NCI-H128 (cell line): ENCODE measurements at regions not wholly inside any gene's neighbourhood (a gene's known extent, or its start where the extent isn't known, plus 50 kb on each side); places are given as distances from the start of the nearest gene placed in this dataset.
"Not testable (repeated sequence)": the region's sequence is repeated elsewhere in the genome, so short reads cannot be mapped to it uniquely, and the experiment has no call there.

Source experiments
- DNase-seq: peaks from one replicate; lab custom pipeline; 2025; ENCODE audit not compliant: unreplicated experiment; lab: John Stamatoyannopoulos, UW

DNA sequence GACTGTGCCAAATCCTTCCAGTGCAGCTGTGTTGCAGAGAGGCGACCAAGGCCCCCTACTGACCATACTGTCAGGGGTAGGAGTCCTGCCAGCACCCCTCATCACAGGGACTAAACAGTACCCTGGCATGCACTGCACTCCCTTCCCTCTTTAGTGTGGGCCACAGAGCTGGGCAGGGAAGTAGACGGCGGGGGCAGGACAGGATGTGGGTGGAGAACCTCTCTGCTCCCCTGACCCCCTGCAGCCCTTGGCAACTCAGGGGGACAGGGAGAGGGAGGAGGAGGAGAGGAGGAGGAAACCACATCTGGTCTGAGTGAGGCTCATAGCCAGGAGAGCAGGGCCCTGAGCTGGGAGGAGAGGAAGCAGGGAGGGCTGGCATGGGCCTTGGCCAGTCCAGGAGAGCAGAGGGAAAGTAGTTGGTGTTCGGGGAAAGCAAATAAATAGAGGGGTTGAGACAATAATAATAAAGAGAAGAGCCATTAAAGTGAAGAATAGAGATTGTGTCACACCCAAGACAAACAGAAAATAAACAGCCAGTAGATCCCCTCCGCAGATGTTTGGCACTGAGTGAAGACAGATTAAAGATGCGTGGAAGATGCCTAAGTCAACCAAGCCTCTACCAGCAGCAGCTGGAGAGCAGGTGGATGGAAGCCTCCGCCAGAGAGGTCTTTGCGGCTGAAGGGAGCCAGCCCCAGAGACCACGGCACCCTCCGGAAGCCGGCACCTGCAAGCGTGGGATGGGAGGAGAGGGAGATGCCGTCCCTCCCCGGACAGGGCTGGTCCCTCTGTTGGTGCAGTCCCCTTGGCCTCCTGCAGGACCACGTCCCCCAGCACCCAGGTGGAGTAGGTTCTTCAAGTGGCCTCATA, 61.5 kb downstream of the RPUSD4 start:
- no peak for DNase-seq

DNA sequence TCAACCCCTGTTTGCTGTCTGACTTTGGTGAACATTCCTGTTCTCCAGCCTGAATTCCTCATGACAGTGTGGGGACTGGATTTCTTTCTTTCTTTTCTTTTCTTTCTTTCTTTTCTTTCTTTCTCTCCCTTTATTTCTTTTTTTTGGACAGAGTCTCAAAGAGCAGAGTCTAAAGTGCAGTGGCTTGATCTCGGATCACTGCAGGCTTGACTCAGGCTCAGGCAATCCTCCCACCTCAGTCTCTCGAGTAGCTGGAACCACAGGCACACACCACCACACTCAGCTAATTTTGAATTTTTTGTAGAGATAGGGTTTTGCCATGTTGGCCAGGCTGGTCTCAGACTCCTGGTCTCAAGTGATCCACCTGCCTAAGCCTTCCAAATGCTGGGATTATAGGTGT, 63.1 kb downstream of the RPUSD4 start:
- DNase-seq, result no peak

DNA sequence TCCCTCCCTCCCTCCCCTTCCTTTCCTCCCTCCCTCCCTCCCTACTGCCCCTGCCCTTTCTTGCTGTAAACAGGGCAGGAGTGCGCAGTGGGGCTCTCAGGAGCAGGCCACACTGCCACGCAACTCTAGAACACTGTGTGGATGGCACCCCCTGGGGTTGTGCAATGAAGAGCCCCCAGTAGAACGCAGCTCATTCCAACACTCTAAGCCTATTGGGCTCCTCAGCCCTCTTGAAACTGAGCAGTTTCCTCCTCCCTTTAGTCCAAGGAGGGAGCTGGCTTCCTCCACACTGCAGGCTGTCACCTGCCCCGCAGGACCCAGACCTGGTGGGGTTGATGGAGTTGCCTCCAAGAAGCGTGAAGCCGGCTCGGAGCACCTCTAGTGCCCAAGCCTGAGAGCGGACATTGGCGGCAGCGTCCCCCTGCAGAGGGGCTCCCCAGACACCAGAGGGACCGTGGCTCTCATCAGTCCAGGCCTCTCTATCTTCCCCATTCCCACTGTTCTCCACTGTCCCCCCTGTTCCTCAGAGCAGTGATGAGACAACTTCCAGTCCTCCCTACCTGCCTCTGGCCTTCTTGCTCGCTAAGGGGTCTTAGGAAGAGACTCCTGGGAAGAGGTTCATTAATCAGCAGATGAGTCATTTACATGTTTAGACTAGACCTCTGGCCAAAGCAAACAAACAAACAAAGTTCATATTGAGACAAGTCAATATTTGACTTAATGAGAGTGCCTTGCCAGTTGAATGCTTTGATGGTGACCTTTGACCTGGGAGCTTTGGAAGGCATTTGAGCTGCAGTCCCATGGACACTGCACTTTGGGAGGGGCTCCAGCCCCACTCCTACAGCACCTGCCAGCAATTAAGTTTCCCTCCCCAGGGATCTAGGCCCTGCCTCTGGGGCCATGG, 64.0 kb downstream of the RPUSD4 start:
- DNase-seq, result no peak

DNA sequence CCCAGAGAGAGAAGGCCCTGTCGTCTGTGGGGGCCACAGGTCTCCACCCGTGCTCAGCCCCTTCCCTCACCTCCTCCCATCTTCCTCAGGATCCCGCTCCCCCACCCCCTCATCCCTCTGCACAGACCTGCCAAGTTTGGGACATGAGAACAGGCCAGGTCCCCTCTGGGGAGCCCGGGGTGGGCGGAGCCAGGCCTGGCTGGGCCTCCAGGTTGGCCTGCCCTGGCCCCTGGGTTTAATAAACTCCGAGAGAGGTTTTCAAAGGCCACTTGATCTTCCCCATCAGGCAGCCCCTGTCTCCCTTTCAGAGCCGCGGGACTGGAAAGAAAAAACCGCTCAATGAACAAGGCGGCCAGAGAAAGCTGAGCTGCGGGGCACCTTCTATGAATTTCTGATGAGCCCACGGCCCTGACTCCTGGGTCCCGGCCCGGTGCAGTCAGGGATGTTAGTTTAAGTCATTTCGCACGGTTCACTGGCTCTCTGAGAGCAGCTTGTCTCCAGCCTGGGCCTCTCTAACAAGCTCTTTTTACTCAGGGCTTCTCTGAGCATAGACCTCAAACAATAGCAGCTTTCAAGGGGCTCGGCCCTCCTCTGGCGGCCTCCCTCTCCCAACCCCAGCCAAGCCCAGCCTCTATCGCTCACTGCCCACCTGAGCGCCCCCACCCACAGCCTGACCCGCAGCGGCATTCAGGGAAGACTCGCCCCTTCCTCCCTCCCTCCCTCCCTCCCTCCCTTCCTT, 64.8 kb downstream of the RPUSD4 start:
- peak; percentile 84 for DNase-seq

DNA sequence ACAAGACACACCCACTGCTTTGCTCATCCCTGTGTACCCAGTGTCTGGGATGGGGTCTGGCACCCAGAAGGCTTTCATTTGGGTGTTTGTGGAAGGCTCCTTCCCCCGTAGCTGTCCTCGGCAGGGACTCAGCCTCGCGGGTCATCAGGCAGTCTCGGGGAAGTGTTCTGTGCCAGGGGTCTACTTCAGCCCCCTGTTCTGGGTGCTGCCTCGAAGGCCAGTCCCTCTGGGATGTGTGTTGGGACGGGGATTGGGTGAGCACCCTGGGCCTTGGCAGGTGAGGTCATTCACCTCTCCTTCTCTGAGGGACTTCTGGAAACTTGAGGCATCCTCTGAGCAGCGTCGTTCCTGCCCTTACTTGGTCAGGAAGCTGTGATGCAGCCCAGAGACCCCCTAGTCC, 65.5 kb downstream of the RPUSD4 start:
- no peak for DNase-seq

DNA sequence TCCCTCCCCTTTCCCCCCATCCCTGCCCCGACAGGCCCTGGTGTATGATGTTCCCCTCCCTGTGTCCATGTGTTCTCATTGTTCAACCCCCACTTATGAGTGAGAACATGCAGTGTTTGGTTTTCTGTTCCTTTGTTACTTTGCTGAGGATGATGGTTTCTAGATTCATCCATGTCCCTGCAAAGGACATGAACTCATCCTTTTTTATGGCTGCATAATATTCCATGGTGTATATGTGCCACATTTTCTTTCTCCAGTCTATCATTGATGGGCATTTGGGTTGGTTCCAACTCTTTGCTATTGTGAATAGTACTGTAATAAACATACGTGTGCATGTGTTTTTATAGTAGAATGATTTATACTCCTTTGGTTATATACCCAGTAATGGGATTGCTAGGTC, 68.0 kb downstream of the RPUSD4 start:
- DNase-seq, result not testable (repeated sequence)

DNA sequence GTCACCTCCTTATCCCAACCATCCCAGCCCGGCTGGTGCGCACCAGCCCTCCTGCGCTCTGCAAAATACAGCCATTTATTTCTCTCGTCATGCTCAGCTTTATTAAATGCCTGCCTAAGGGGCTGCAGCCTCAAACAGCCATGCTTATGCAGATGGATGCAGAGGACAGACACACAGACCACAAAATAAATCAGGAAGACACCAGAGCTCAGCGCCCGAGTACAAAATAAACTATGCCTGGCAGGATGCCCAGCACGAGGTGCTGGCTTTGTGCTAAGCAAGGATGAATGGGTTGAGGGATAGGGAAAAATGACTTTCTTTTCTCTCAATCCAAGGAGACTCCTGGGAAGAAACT, 70.5 kb downstream of the RPUSD4 start:
- DNase-seq, result no peak

DNA sequence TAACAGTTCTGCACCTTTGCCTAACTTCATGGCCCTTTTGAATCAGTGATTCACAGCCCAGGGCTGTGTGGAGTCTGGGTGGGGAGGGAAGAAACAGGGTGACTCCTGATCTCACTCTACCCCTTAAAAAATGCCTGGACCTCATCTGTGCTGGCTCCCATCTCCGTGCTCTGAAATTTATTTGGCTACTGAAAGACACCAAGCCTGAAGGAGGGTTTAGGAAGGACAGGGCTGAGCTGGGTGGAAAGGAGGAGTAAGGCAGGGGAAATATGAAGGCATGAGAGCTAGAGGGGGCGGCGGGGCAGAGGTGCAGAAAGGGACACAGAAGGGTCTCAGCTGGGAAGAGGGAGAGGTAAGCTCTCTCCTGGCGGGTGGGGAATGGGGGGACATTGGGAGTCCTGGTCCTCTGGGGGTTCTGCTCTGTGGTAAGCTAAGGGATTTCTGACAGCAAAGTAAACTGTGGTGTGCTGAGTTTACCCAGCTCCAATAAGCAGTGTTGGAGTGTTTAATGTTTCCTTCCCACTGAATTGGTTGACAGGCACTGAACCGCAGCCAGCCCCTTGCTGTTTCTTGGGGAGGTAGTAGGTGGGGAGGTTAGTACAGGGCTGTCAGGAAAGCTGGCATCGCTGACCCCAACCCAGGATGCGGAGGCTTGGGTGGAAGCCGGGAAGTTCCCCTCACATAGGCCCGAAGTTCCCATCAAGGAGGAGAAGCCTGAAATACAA, 71.1 kb downstream of the RPUSD4 start:
- no peak for DNase-seq

DNA sequence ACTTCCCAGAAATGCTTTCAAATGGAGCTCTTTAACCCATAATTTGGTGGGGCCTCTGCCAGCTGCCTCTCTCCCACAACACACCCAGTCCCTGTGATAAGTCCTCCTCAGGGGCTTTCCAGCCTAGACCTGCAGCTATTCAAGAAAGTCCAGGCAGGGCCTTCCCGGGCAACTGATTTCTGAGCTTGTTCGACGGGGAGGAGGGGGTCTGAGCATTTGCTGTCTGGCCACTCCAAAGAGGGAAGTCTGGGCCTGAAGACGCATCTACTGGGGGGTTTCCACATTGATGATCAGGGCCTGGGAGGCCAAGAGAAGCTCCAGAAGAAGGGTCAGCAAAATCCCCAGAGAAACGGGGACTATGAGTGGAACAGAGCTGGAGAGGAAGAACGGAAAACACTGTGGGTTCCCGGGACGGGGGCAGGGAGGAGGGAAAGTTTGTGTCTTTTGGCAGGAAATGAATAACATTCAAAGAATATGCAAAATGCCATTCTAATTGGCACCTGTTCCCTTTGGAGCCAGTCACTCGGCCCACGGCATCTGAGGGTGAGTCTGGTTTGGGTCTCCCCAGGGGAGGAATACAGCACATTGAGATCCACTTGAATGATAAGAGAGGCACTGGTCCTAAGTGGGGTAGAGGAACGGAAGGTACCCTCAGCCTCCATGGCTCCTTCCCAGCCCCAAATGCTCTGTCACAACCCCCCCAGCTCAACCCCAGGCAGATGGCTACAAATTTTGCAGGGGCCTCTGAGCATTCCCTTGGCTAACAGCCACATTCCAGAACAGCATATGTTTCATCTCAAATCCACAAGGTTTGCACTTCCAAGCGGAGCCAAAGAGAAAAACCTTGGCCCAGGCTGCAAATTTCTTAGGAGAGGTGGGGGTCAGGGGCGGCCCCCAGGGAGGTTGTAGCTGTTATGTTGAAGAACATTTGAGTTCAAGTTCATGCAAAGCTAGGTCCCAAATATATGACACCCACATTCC, 72.0 kb downstream of the RPUSD4 start:
- DNase-seq, result no peak

DNA sequence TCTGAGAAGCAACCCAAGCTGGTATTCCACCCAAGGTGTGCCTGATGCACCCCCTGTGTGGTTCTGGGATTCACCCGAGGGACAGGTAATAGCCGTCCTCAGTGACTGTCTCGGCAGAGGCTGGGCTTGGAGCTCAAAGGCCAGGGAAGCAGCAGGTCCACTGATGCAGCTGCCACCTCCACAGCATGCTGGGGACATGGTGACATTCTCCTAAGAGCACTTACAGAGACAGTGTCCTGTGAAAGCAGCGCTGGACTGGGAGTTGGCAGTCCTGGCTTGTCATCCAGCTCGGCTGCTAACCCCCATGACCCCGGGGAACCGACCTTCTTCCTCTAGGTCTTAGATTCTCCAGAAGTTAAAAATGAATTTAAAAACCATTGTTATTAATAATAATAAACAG, 72.8 kb downstream of the RPUSD4 start:
- DNase-seq, result no peak

DNA sequence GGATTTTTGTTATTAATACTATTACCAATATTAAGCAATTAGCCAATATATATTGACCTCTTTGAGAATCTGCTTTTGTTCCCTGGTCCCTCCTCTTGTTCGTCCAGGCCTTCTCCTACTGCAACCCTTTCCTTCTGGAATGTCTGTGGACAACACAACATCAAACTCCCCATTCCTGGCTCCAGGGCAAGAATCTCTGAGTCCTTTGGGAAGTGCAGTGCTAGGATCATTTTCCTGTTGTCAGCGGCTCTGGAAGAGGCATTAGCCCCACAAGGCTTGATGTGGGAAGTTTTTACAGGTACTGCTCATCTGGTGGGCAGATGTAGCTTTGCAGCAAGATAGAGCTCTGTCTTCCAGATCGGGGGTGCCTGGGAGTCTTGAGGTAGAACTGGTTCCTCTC, 74.3 kb downstream of the RPUSD4 start:
- no peak for DNase-seq

DNA sequence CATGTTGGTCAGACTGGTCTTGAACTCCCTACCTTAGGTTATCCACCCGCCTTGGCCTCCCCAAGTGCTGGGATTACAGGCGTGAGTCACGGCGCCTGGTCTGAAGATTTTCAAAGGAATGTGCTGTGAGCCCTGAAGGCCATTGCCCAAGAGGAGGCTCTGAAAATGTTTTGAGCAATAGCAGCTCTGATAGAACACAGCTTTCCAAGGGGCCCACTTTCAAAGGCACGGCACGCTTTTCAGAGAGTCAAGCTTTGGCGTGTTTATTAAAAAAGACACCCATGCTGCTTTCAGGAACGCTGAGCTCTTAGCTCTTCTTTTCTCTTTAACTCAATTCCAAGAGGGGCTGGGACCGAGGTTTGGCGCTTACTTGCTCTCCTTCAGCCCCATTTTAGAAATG, 73.8 kb upstream of the CDON start:
- no peak for DNase-seq

DNA sequence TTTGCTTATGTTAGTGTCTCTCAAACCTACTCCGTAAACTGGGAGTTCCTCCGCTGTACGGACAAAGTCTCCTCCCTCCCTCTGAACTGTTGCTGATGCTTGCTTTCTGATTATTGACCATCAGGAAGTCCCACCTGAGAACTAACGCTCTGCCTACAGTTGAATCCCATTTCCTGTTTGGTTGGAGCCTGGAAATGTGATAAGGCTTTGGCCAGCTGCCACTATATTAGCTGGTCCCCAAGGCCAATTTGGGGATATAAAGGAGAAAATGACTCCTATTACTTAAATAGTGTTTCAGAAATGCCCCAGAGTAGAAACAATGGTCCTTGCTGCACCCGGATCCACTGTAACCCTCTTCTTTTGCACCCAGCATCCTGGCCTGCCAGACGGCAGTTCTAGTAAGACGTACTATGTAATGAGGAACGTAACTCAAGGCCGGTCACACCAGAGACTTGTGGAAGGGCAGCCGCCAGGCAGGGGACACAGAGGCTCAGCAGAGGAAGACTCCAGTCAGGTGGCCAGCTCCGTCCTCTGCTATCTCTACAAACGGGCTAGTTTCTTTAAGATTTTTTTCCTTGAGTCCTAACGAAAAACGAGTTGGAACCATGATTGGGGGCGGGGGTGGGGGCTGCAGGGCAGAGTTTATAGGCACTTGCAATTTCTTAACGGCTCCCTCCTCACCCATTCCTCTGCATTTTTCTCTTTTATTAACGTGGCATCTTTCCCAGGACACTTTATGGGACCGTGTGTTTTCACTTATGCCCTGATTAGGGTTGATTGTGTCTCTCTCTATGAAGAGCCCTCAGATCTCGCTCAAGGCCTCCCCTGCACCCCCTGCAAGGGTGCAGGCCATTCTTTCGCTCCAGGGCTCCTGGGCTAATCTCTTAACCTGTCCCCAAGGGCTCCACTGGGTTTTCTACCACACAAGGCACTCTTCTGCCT, 72.8 kb upstream of the CDON start:
- no peak for DNase-seq

DNA sequence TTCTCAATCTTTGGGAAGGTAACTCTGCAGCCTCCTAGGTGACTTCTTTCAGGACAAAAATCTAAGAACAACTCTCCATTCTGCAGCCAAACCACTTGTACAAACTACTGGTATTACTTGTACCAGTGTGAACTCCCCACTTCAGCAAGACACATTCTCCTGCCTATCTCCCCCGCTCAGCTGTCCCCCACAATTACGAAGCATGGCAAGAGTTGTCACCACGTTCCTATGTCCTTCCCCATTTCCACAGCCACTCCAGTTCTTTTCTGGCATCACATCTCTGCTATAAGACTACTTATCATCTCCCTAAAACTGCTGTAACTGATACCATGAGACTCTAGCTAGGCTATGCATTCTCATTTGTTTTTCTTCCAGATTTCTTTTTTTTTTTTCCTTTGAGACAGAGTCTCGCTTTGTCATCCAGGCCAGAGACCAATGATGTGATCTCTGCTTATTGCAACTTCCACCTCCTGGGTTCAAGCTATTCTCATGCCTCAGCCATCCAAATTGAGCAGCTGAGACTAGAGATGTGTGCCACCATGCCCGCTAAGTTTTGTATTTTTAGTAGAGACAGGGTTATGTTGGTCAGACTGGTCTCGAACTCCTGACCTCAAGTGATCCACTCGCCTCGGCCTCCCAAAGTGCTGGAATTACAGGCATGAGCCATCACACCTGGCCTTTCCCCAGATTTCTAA, 71.9 kb upstream of the CDON start:
- DNase-seq, result no peak

DNA sequence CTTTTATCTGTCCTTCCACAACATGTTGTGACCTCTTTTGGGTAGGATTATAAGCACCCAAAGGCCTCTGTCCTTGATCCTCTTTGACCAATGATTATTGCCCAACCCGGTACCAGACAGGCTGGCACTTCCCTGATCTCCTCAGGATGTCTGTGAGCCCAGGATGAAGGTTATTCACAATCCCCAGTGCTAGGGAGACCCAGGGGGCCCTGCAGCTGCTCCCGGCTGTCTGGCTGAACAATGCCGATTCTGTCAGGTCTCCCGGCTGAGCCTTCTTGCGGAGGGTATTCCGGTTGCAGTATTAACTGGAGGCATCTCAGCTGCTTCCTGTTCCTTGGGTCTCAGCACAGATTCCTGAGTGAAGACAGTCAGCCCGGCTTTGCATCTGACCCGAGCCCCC, 71.2 kb upstream of the CDON start:
- DNase-seq, result no peak

DNA sequence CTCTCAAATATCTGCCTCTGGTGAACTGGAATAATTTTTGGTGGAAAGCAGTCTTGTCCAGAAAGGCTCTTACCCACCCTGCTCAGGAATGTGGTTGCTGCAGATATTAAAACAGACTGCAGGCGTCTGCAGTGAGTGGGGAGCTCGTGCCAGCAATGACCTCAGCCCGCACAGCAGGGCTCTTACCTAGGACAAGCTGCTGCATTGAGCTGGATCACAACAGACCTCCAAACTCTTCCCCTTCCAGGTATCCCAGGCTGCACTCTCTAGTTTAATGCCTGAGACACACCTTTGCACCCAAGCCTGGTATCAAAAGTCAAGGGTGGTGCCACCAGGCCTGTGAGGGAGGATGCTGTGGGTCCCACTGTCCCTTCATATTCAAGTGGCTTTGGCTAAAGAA, 69.7 kb upstream of the CDON start:
- no peak for DNase-seq

DNA sequence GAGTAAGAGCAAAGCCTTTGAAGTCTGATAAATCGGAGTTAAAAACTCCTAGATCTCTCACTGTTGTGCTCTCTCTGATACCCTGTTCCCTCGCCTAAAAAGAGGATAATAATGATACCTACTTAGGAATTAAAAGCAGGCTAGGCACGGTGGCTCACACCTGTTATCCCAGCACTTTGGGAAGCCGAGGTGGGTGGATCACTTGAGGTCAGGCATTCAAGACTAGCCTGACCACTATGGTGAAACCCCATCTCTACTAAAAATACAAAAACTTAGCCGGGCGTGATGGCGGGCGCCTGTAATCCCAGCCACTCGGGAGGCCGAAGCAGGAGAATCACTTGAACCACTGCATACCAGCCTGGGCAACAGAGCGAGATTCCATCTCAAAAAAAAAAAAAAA, 68.1 kb upstream of the CDON start:
- not testable (repeated sequence) for DNase-seq
